Endothelial cell (in vitro differentiated cells): ENCODE measurements at regions not wholly inside any gene's neighbourhood (a gene's known extent, or its start where the extent isn't known, plus 50 kb on each side); places are given as distances from the start of the nearest gene placed in this dataset.

Experiments
- DNase-seq: peaks from one replicate; pipeline ENCODE4 v3.0.0; 2021; ENCODE audit warnings: low spot score
- H3K27ac Mint-ChIP-seq: one replicate; pipeline ENCODE4 v1.8.0; 2021; ENCODE audit warnings: mixed read lengths, inconsistent platforms; ENCODE audit not compliant: unreplicated experiment
- H3K27me3 Mint-ChIP-seq: one replicate; pipeline ENCODE4 v1.8.0; 2021; ENCODE audit warnings: mild to moderate bottlenecking, moderate library complexity, mixed read lengths, inconsistent platforms; ENCODE audit not compliant: unreplicated experiment
- H3K36me3 Mint-ChIP-seq: one replicate; pipeline ENCODE4 v1.8.0; 2021; ENCODE audit warnings: mild to moderate bottlenecking, low read depth, mixed read lengths, inconsistent platforms; ENCODE audit not compliant: unreplicated experiment
- H3K4me1 Mint-ChIP-seq: one replicate; pipeline ENCODE4 v1.8.0; 2021; ENCODE audit warnings: mild to moderate bottlenecking, mixed read lengths, inconsistent platforms; ENCODE audit not compliant: unreplicated experiment
- H3K4me3 Mint-ChIP-seq: one replicate; pipeline ENCODE4 v1.8.0; 2021; ENCODE audit warnings: mild to moderate bottlenecking, mixed read lengths, inconsistent platforms; ENCODE audit not compliant: unreplicated experiment
- H3K9me3 Mint-ChIP-seq: one replicate; pipeline ENCODE4 v1.8.0; 2021; ENCODE audit warnings: mixed read lengths, inconsistent platforms; ENCODE audit not compliant: unreplicated experiment
- CTCF ChIP-seq: fragments of 200-600 bp; sonication (generic); IDR thresholded peaks from one replicate; pipeline ENCODE4 v1.5.0; 2021; ENCODE audit warnings: antibody characterized with exemption; ENCODE audit not compliant: unreplicated experiment

DNA sequence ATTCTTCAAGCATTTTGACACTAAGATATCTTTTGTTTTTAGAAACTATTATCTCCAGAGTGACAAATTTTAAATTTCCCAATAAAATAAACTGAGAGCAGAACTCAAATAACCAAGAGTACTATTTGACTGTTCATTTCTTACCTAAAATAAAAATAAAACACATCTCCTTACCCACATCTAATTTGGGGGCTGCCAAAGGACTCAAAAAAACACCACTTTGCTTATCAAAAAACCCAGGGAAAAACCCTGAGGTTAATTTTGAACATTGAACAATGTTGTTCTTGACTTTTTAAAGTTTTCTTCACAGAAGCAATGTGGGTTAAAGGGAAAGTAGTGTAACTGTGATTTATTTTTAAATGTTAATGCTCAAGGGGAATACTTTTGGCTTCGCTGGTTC is 243.0 kb upstream of the HHIP start:
- Mint-ChIP-seq H3K4me3 (no peak overlapping the region), H3K36me3 (no peaks in the 10 kb centered on the region), H3K27ac (no peak overlapping the region), H3K9me3 (no peaks in the 10 kb centered on the region), H3K4me1 (no peaks in the 10 kb centered on the region), H3K27me3 (no peaks in the 10 kb centered on the region)
- TF ChIP-seq CTCF, result no peak
- no peak for DNase-seq

DNA sequence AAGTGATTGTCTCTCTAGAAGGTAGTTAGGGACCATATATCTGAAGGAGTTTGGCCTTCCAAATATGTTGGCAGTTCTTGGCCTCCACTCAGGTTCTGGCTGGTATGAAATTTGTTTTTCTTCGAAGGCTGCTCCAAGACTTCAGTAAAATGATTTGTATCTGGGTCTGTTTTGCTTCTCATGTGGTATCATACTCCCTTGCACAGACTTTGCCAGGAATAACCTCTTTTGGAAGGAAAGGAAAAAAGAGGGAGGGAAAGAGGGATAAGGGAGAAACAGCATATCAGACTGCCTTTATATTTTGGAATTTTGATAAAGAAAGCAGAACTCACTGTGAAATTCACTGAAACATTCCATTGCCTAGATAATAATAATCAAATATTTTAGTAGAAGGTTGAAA is 242.1 kb upstream of the HHIP start:
- Mint-ChIP-seq H3K4me3 (no peak overlapping the region), H3K9me3 (no peaks in the 10 kb centered on the region), H3K27me3 (no peaks in the 10 kb centered on the region), H3K27ac (no peak overlapping the region), H3K4me1 (no peaks in the 10 kb centered on the region), H3K36me3 (no peaks in the 10 kb centered on the region)
- no peak for TF ChIP-seq CTCF
- no peak for DNase-seq

DNA sequence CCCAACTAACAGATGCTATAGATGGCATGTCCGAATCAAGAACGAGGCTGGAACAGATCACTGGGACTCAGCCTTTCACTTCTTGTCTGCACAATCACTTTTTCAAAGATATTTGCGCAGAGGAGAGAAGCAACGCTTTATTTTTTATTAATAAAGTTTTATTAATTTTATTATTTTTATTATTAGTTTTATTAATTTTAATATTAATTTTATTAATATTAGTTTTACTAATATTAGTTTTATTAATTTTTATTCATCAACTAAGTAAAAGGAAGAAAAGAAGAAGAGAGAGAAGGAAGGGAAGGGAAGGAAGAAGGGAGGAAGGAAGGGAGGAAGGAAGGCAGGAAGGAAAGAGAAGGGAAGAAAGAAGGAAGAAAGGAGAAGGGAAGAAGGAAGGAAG is 236.4 kb upstream of the HHIP start:
- DNase-seq, result no peak
- H3K4me3 Mint-ChIP-seq, result no peak overlapping the region
- H3K36me3 Mint-ChIP-seq, result no peaks in the 10 kb centered on the region
- no peak for TF ChIP-seq CTCF
- no peak overlapping the region for H3K27ac Mint-ChIP-seq
- no peaks in the 10 kb centered on the region for H3K4me1 Mint-ChIP-seq
- no peaks in the 10 kb centered on the region for H3K9me3 Mint-ChIP-seq
- H3K27me3 Mint-ChIP-seq, result no peaks in the 10 kb centered on the region

DNA sequence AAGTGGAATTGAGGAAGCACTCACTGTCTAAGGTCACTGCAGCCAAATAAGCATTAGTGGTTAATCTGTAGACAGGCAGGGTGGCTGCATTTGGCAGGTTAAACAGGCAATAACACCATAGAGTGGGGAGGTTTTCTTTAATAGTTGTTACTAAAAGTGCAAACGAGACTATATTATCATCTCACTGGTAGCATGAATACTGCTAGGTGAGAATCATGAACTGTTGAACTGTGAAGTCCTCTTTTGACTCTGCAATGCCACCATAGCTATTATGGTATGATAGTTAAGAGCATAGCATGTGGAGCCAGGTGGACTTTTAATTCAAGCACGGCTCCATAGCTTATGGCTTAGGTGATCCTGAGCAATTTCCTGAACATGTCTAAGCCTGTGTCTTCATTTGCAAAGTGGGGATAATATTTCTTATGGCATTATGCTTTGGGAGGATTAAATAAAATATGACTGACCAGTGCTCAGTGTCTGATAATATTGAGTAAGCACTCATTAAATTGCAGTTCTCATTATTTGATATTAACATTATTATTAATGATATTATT is 235.6 kb upstream of the HHIP start:
- no peak for DNase-seq
- Mint-ChIP-seq H3K27me3 (no peaks in the 10 kb centered on the region), H3K27ac (no peak overlapping the region), H3K36me3 (no peaks in the 10 kb centered on the region), H3K4me3 (no peak overlapping the region), H3K9me3 (no peaks in the 10 kb centered on the region), H3K4me1 (no peaks in the 10 kb centered on the region)
- TF ChIP-seq CTCF, result no peak

GRCh38 chr4:144411119-144411518 is 234.8 kb upstream of the HHIP start:
- Mint-ChIP-seq H3K36me3 (no peaks in the 10 kb centered on the region), H3K27me3 (no peaks in the 10 kb centered on the region), H3K4me1 (no peaks in the 10 kb centered on the region), H3K27ac (no peak overlapping the region), H3K9me3 (no peaks in the 10 kb centered on the region), H3K4me3 (no peak overlapping the region)
- DNase-seq, result no peak
- TF ChIP-seq CTCF, result no peak
